Astrocyte of the hippocampus (primary cell): ENCODE measurements at regions not wholly inside any gene's neighbourhood (a gene's known extent, or its start where the extent isn't known, plus 50 kb on each side); places are given as distances from the start of the nearest gene placed in this dataset.

ENCODE experiments used
- DNase-seq: peaks from one replicate; pipeline ENCODE4 v3.0.0; 2011; ENCODE audit warnings: low read depth, low spot score

GRCh38 chr14:55734731-55735130, 154.7 kb downstream of the KTN1 start:
- DNase-seq: no peak

GRCh38 chr14:55739967-55740648, 160.1 kb downstream of the KTN1 start:
- peak; percentile 74 for DNase-seq

GRCh38 chr14:55740649-55740989, 160.6 kb downstream of the KTN1 start:
- DNase-seq: no peak

- DNase-seq: no peak
Measured at GRCh38 chr14:55741240-55741639, 161.2 kb downstream of the KTN1 start.

- DNase-seq: no peak
Measured at GRCh38 chr14:55743551-55743950, 163.5 kb downstream of the KTN1 start.

GRCh38 chr14:55744321-55744720, 164.3 kb downstream of the KTN1 start:
- DNase-seq: no peak

- DNase-seq: no peak
Measured at GRCh38 chr14:55745906-55746305, 165.9 kb downstream of the KTN1 start.

- peak; percentile 54 for DNase-seq
Measured at GRCh38 chr14:55746558-55746957, 166.6 kb downstream of the KTN1 start.

GRCh38 chr14:55747186-55747585, 167.2 kb downstream of the KTN1 start:
- no peak for DNase-seq

- DNase-seq: no peak
Measured at GRCh38 chr14:55749201-55749812, 169.3 kb downstream of the KTN1 start.

- DNase-seq: no peak
Measured at GRCh38 chr14:55749946-55750345, 169.9 kb downstream of the KTN1 start.

GRCh38 chr14:55752580-55753390, 172.8 kb downstream of the KTN1 start:
- peak; percentile 87 for DNase-seq

GRCh38 chr14:55754471-55754870, 174.5 kb downstream of the KTN1 start:
- no peak for DNase-seq

GRCh38 chr14:55754871-55755270, 174.9 kb downstream of the KTN1 start:
- DNase-seq: no peak

- DNase-seq: peak; percentile 11
Measured at GRCh38 chr14:55756078-55756477, 176.1 kb downstream of the KTN1 start.

- no peak for DNase-seq
Measured at GRCh38 chr14:55756557-55756956, 176.6 kb downstream of the KTN1 start.

- DNase-seq: no peak
Measured at GRCh38 chr14:55758796-55759195, 178.8 kb downstream of the KTN1 start.

- no peak for DNase-seq
Measured at GRCh38 chr14:55760789-55761566, 181.0 kb downstream of the KTN1 start.

- DNase-seq: no peak
Measured at GRCh38 chr14:55761651-55762050, 181.6 kb downstream of the KTN1 start.

GRCh38 chr14:55762595-55763232, 182.7 kb downstream of the KTN1 start:
- DNase-seq: no peak

- no peak for DNase-seq
Measured at GRCh38 chr14:55764784-55765183, 184.8 kb downstream of the KTN1 start.

- DNase-seq: no peak
Measured at GRCh38 chr14:55766071-55766470, 186.1 kb downstream of the KTN1 start.
